ENCODE measurements at regions not wholly inside any gene's neighbourhood (a gene's known extent, or its start where the extent isn't known, plus 50 kb on each side); places are given as distances from the start of the nearest gene placed in this dataset.

GRCh38 chr11:127126986-127127385 is 126.4 kb upstream of the KIRREL3 start:
- DNase-seq (ENCODE audit: low spot score) = no peak

GRCh38 chr11:127119356-127119755 is 118.8 kb upstream of the KIRREL3 start:
- no peak for DNase-seq (ENCODE audit: low spot score)

- no peak for DNase-seq (ENCODE audit: low spot score)
Observed at GRCh38 chr11:127118811-127119210, 118.2 kb upstream of the KIRREL3 start.

GRCh38 chr11:127117231-127117739 is 116.7 kb upstream of the KIRREL3 start:
- DNase-seq (ENCODE audit: low spot score) = no peak

- no peak for DNase-seq (ENCODE audit: low spot score)
Observed at GRCh38 chr11:127115844-127116243, 115.3 kb upstream of the KIRREL3 start.

GRCh38 chr11:127114035-127114434 is 113.5 kb upstream of the KIRREL3 start:
- DNase-seq (ENCODE audit: low spot score) = no peak

- DNase-seq (ENCODE audit: low spot score) = no peak
Observed at GRCh38 chr11:127110542-127110941, 110.0 kb upstream of the KIRREL3 start.

- DNase-seq (ENCODE audit: low spot score) = no peak
Observed at GRCh38 chr11:127109796-127110480, 109.4 kb upstream of the KIRREL3 start.

- DNase-seq (ENCODE audit: low spot score) = no peak
Observed at GRCh38 chr11:127108838-127109237, 108.3 kb upstream of the KIRREL3 start.

- DNase-seq (ENCODE audit: low spot score) = no peak
Observed at GRCh38 chr11:127106938-127107337, 106.4 kb upstream of the KIRREL3 start.

- DNase-seq (ENCODE audit: low spot score) = no peak
Observed at GRCh38 chr11:127105593-127106541, 105.3 kb upstream of the KIRREL3 start.

GRCh38 chr11:127103586-127104388 is 103.2 kb upstream of the KIRREL3 start:
- DNase-seq (ENCODE audit: low spot score) = no peak

- no peak for DNase-seq (ENCODE audit: low spot score)
Observed at GRCh38 chr11:127098684-127099083, 98.1 kb upstream of the KIRREL3 start.

GRCh38 chr11:127080735-127081134 is 80.2 kb upstream of the KIRREL3 start:
- no peak for DNase-seq (ENCODE audit: low spot score)

- DNase-seq (ENCODE audit: low spot score) = no peak
Observed at GRCh38 chr11:127075758-127076157, 75.2 kb upstream of the KIRREL3 start.

- DNase-seq (ENCODE audit: low spot score) = no peak
Observed at GRCh38 chr11:127074151-127074761, 73.7 kb upstream of the KIRREL3 start.

GRCh38 chr11:127073621-127074020 is 73.1 kb upstream of the KIRREL3 start:
- no peak for DNase-seq (ENCODE audit: low spot score)

GRCh38 chr11:127071606-127072005 is 71.0 kb upstream of the KIRREL3 start:
- no peak for DNase-seq (ENCODE audit: low spot score)

- DNase-seq (ENCODE audit: low spot score) = no peak
Observed at GRCh38 chr11:127070808-127071207, 70.2 kb upstream of the KIRREL3 start.

GRCh38 chr11:127066401-127067090 is 66.0 kb upstream of the KIRREL3 start:
- DNase-seq (ENCODE audit: low spot score) = no peak

GRCh38 chr11:127063241-127063640 is 62.7 kb upstream of the KIRREL3 start:
- DNase-seq (ENCODE audit: low spot score) = no peak
